Glomerular visceral epithelial cell (primary cell): ENCODE measurements at regions not wholly inside any gene's neighbourhood (a gene's known extent, or its start where the extent isn't known, plus 50 kb on each side); places are given as distances from the start of the nearest gene placed in this dataset.
"Not testable (repeated sequence)": the region's sequence is repeated elsewhere in the genome, so short reads cannot be mapped to it uniquely, and the experiment has no call there.

Experiments
- DNase-seq: peaks from one replicate; pipeline ENCODE4 v3.0.0-alpha.2; 2016; ENCODE audit errors: extremely low spot score

DNA sequence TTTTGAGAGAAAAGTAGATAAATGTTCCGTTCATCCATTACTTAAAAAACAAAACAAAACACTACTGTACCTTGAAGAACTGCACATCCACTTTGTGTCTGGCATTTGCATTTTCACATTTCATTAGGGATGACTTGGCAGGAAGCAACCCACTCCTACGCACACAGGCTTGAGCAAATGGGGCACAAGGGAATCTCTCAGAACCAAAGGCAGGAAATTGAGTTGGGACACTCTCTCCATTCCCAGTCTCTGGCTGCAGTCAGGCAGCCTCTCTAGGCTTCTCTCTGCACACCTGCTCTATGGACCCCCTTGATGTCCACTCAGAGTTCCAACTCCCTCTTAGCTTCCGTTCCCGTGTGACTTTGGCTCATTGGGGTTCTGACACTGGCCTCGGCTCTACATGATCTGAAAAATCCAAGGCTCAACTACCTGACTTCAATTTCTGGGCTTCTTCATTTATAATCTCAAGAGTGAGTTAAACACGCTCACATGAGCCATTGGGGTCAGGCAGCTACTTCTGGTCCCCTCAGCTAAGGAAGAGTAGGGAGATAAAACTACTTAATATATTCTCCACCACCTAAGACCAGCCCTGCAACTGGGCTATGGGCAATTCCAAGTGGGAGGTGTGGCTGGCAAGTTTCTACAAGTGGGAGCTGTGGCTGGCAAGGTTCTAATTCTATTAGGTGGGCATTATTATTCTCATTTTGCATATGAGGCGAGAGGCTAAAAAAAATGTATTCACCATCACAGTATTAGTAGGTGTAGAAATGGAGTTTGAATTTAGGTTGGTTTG lies 251.9 kb downstream of the SOD2 start:
- DNase-seq, result no peak

GRCh38 chr6:159440349-159440748 lies 252.7 kb downstream of the SOD2 start:
- no peak for DNase-seq

DNA sequence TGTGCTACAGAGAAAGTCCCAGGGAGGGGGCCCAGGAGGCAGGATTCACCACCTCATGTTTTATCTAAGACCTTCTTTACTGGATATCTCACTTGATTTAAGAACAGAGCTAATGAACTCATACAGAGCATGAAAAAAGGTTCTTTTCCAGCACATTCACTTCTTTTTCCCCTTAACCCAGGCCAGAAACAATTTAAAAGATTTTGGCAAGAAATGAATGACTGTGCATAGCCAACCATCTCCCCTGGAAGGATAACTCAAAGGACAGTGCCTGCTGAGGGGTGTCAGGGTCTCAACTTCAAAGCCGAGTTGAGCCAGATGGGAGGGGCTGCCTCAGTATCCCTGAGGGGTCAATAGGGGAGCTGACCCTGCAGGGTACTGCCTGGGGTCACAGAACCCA lies 253.4 kb downstream of the SOD2 start:
- DNase-seq, result no peak

DNA sequence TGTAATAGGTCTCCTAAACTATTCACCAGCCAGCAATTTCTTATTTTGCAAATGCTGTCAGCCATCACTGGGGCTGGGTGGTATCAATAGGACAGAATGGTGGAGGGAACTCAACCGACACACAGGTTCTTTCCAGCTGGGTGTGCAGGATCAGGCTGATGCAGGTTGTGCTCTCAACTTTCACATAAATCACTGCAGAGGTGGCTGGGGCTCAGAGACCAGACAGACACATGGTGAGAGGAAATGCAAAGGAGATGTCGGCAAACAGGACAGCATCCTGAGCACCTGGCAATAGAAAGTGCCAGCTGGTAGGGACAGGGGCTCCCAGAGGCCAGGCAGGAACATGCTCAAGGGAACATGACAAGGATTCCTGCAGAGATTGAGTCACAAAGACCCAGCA lies 254.9 kb downstream of the SOD2 start:
- DNase-seq, result no peak

DNA sequence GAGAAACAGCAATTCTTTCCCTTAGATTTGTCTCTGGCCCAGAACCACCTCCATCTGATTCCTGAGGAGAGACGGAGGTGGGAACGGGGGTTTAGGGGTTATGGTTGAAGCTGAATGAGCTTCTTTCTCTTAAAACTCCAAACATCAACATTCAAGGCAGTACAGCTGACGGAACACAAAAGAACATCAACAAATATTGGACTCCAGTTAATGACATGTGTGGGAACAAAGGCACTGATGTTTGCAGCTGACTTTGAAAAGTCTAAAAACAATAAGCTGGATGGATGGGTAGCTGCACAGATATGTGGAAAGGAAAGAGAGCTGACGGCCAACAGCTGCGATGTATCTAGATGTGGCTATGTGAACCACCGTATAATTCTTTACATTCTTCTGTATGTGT lies 256.5 kb downstream of the SOD2 start:
- DNase-seq, result no peak

- DNase-seq, result no peak
Observed at GRCh38 chr6:159435701-159436100, 257.3 kb downstream of the SOD2 start.

- no peak for DNase-seq
Observed at GRCh38 chr6:159434410-159434809, 258.6 kb downstream of the SOD2 start.

DNA sequence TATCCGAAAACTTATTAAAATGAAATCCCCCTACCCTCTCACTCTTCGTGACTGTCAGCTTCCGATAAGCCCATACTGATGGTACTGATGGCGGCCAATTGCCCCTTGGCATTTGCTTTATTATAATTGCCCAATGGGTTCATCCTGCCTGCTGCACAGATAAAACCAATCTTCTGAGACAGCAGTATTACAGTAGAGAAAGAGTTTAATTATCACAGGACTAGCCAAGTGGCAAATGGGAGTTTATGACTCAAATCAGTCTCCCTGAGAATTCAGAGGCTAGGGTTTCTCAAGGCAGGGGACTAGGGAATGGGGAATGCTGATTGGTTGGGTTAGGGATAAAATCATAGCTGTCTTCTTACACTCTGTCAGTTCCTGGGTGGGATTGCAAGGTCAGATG lies 259.5 kb downstream of the SOD2 start:
- no peak for DNase-seq

DNA sequence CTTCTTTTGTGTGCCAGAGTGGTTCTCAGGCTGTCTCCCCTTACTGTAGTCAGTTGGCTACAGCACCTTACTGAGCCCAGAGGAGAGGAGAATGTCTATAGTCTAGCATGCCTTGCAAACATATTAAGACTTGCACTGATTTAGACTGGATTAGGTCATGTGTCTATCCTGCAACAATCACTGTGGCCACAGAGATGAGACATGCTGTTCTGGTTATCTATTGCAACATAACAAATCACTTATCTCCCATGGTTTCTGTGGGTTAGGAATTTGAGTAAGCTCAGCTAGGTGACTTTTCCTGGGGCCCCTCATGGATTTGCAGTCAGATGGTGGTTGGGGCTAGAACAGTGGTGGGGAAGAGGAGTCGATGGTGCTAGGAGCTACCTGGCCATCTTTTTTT lies 261.3 kb downstream of the SOD2 start:
- no peak for DNase-seq

GRCh38 chr6:159430323-159430722 lies 261.1 kb downstream of the FNDC1 start:
- DNase-seq, result no peak

DNA sequence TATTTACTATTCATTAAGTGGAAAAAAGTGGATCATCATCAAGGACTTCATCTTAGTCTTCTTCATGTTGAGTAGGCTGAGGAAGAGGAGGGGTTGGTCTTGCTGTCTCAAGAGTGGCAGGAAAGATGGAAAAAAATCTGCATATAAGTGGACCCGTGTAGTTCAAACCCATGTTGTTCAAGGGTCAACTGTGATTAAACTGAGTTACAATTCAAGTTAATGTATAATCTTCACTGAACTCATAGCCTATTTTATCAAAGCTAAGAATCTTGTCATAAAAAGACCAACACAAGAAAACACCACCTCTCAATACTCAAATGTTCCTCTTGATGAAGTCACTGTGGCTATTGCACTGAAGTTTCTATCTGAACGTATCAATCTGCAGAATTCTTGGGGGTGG lies 260.2 kb downstream of the FNDC1 start:
- DNase-seq, result no peak

DNA sequence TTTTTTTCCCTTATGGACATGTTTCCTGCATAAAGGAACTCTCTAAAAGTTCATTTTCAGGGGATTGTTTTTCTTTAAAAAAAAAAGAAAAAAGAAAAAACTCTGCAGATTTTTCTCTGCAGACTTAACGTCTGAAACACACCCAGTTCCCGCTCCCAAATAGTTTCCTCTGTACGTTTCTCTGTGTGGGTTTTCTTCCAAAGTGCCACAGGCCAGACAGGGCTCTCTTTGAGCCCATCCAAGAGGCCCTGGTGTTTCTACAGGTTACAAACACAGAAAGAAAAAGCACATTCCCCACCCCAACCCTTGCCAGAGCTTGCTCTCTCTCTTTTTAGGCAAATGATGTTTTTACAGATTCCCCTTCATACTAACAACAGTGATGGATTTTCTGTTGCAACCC lies 258.6 kb downstream of the FNDC1 start:
- DNase-seq, result no peak

- DNase-seq, result no peak
Observed at GRCh38 chr6:159427335-159427734, 258.1 kb downstream of the FNDC1 start.

- no peak for DNase-seq
Observed at GRCh38 chr6:159425421-159425820, 256.2 kb downstream of the FNDC1 start.

DNA sequence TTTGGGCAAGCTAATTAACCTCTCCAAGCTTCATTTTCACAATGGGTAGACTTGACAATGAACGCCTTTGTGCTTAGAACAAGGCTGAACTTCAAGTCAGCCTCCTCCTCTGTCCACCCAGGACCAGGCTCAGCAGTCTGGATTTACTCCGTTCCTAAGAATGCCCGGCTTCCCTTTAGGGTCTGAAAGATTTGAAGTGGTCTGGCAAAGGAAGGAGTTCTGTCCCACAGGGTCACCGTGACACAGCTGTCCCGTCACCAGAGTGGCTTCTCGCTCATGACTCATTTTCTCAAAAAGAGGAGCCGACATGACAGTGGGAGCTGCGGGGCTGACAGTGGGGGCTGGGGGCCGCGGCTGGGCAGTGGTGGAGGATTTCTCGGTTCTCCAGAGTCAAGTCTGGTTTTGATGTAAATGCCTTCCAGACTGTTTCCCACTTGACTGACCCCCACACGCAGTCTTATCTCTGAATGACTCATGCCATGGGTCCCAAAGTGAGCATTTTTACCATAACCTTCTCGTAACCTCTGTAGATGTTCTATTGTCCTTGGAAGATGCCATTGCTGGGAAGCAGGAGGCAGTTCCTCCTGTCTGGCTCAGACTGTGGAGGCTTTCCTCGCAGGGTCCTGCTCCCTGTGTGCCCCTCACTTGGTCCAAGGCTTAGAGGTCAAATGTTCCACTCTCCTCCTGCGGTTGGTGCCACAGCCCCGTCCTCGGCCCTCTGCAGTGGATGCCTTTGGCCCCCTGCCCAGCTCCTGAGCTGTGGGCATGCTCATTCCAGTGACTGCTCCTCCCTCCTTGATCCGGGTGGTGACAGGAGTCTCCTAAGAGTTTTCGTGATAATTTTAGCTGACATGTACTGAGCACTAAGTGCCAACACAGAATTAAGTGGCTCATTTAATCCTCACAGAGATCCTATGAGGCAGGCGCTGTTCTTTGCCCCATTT lies 253.1 kb downstream of the FNDC1 start:
- no peak for DNase-seq

- DNase-seq, result no peak
Observed at GRCh38 chr6:159421586-159421985, 252.4 kb downstream of the FNDC1 start.

DNA sequence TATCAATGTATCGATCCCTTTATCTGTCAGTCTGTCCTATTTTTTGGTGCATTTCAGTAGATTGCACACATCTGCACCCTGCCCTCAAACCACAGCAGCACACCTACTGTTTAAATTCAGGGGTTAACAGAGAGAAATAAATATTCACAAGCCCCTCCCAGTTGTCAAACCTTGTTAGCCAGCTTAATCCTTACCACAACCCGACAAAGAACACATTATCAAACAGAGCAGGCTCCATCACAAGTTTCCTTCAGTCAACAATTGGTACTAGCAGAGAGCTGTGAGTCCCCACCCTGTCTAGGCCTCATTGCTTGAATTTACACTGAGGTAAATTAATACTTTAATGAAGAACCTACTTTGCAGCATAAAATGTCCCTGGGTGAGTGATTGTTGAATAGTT lies 249.8 kb downstream of the FNDC1 start:
- DNase-seq, result no peak

DNA sequence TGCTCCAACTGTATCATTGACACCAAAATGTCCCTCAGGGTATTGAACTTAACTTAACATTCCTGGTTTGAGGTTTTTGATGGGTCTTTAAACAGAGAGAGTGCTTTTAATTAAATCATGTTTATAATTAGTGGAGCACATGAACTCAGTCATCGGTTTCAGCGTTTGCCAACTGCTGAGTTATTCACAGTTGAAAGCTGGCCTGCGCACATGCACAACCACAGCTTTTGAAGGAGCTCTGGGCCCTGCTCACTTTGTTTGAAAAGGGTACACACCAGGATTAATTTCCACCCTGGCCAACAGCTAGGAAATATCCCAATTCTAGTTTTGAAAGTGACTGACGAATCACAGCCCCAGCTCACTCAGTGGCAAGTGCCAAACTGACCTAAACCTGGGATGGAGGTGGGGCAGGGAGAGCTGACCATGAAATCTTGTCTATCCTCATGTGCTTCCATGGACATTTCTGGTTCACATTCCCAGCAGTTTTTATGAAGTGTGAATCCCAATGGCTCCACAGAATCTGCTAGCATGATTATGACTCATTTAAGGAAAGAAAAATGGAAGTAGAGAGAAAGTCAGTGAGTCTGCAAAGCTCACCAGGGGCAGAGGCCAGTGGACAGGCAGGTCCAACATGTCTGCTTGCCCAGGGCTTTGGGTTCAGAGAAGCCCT lies 247.8 kb downstream of the FNDC1 start:
- no peak for DNase-seq

- DNase-seq, result no peak
Observed at GRCh38 chr6:159415540-159415939, 246.3 kb downstream of the FNDC1 start.

- no peak for DNase-seq
Observed at GRCh38 chr6:159414711-159415110, 245.5 kb downstream of the FNDC1 start.

GRCh38 chr6:159407211-159407780 lies 238.1 kb downstream of the FNDC1 start:
- not testable (repeated sequence) for DNase-seq

DNA sequence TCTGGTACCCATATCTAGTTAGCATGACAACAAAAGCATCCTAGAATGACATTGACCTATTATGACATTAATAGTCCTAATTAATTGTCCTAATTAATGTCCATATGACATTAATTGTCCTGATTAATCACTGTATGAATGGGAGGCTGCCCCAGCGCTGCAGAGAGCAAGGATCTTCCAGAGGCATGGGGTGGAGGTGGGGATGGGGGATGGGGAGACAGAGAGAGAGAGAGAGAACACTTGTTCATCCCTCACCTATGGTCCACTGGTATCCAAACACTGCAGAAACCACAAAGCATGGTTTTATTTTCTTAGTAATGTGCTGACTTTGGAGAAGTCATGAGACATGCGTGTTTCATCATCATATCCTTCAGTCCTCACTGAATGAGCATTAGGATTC lies 235.1 kb downstream of the FNDC1 start:
- no peak for DNase-seq
